GM13977 (cell line): ENCODE measurements at regions not wholly inside any gene's neighbourhood (a gene's known extent, or its start where the extent isn't known, plus 50 kb on each side); places are given as distances from the start of the nearest gene placed in this dataset.

Experiments
- DNase-seq: peaks from one replicate; pipeline ENCODE4 v3.0.0; 2012; ENCODE audit warnings: low spot score
- in situ Hi-C: fragments of 300-500 bp; cut with MboI; formaldehyde crosslinking; loops from one replicate; pipeline ENCODE4 v1.12.0; 2022; ENCODE audit warnings: low sequenced_read_pairs, low pct_unique_long_range_greater_than_20kb, mixed read lengths, inconsistent platforms; ENCODE audit not compliant: unreplicated experiment
- TF ChIP-seq, protein P1 (sequence below): IDR thresholded peaks from 2 replicates; pipeline ENCODE4 v1.5.1; 2012; ENCODE audit warnings: mild to moderate bottlenecking, control low read depth; ENCODE audit not compliant: insufficient read depth; ENCODE audit errors: extremely low read depth, missing control alignments

DNA sequence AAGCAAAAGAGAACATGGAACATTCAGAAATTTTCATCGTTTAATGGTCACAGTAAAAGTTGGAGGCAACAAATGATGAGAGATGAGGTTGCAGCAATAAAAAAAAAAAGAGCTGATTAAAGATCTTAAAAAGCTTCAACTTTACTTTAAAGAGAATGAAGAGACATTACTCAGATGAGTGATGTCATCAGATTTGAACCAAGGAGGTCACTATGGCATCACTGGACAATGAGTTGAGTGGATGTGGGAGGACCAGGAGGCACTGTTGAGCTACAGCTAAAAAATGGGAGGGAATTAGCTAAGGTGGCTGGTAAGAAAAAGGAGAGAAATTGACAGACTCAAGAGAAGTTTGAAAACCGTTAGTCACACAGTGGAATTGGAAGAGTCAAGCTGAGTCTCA, 138.4 kb downstream of the SST start:
- in situ Hi-C loops = no loop called here
- no peak for DNase-seq
- TF ChIP-seq, protein P1, sequence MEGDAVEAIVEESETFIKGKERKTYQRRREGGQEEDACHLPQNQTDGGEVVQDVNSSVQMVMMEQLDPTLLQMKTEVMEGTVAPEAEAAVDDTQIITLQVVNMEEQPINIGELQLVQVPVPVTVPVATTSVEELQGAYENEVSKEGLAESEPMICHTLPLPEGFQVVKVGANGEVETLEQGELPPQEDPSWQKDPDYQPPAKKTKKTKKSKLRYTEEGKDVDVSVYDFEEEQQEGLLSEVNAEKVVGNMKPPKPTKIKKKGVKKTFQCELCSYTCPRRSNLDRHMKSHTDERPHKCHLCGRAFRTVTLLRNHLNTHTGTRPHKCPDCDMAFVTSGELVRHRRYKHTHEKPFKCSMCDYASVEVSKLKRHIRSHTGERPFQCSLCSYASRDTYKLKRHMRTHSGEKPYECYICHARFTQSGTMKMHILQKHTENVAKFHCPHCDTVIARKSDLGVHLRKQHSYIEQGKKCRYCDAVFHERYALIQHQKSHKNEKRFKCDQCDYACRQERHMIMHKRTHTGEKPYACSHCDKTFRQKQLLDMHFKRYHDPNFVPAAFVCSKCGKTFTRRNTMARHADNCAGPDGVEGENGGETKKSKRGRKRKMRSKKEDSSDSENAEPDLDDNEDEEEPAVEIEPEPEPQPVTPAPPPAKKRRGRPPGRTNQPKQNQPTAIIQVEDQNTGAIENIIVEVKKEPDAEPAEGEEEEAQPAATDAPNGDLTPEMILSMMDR = no peak

DNA sequence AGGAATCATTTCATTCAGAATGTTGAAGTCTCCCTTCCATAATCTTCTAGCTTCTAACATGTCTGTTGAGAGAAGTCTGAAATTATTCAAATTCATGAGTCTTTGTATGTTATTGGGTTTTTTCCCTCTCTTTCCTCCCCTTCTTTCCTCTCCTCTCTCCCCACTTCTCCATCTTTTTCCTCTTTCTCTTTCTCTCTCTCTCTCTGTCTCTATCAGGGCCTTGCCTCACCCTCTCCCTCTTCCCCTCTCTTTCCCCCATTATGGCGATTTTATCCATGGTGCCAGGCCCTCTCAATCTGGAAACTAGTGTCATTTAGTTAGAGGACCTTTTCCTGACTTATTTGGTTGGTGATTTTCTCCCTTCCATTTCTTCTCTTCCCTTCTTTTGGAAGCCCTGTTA, 147.3 kb downstream of the SST start:
- in situ Hi-C loops = no loop called here
- no peak for DNase-seq
- TF ChIP-seq, protein P1 = no peak

DNA sequence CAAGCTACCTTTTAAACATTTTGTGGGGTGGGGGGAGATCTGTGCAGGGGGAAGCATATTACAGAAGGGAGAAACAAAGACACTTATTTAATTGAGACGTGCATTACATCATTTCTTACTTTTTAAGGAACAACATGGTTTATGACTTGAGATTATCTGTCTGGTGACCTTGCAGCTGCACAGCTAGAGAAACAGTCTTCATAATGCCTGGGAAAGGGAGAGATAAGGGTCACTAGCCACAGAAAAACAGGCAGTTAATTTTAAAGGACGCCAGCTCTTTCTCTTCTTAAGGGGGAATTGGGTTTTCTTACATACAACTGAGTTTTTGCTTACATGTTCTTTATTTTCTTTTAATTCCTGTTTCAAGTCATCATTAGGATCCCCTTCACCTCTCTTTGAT, 147.9 kb downstream of the SST start:
- in situ Hi-C loops = no loop called here
- DNase-seq = no peak
- TF ChIP-seq, protein P1 = no peak

DNA sequence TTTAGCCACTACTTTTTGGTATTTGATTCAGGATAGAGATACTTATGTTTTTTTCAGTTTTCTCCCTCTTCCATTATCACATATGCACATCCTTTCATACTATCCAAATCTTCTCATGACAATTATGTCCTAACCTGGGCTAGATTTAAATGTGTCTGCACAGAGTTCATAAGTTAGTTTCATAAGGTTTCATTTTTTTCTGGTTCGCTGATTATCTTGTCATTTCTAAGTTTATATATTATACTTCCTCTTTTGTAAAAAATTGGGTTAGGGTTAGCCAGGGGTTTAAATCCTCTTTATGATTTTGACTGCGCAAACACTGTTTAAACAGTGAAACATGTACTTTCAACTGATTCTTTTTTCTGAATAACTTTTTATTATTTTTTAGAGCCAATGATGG, 148.6 kb downstream of the SST start:
- in situ Hi-C loops = no loop called here
- no peak for DNase-seq
- TF ChIP-seq, protein P1 = no peak

DNA sequence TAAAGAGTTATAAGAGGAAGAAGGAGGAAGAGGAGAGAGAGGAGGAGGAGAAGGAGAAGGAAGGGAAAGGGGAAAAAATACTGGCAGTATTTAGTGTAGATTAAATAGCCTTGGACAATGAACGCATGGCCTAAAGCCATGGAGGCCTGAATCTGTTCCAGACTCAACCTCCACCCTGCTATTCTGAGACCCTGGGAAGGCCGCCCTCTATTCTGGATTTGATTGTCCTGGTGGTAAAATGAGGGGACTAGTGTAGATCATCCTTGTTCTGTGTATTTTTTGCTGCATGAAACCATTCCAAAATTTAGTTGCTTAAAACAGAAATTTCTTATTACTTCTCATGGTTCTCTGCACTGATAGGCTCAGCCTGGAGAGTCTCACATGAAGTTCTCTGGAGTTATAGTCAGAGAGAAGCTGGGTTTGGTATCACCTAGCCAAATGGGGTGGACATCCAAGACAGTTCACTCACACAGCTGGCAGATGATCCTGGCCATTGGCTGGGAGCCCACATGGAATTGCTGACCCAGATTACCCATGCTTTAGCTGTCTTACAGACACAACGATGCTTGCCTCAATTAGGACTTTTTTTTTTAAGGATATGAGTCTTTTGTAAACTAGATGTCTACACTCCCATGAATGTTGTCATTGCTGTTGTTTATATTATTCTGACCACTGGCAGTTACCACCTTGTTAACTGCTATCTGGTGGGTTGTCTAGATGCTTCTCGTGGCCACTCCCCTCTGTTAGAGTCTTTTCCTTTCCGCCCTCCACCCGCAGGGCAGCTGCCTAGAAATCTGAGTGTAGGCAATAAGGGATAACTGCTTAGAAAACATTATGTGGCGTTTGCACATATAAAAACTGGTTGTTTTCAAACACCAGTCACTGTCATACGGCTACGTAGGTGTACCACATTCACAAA, 149.9 kb downstream of the SST start:
- TF ChIP-seq, protein P1 = no peak
- in situ Hi-C loops = no loop called here
- no peak for DNase-seq

DNA sequence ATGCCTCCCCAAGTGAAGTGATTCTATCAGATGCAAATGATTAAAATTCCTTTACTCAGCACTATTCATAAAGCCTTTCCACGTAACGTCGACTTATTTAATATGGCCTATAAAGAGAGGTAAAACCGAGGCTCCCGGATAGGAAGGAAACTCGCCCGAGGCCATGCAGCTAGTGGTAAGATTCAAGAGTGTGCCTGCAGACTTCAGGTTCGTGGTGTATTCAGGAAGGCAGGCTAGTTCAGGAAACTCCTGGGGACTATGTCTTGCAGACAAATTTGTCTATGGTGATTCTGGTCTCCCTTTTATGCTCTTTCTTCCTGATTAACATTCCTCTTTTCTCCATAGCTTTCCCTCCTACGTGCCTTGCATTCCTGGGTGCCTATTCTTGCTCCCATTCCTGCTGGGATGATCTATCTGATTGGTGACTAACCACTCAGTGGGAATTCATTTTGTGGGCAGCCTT, 150.7 kb downstream of the SST start:
- TF ChIP-seq, protein P1 = no peak
- in situ Hi-C loops = no loop called here
- no peak for DNase-seq

DNA sequence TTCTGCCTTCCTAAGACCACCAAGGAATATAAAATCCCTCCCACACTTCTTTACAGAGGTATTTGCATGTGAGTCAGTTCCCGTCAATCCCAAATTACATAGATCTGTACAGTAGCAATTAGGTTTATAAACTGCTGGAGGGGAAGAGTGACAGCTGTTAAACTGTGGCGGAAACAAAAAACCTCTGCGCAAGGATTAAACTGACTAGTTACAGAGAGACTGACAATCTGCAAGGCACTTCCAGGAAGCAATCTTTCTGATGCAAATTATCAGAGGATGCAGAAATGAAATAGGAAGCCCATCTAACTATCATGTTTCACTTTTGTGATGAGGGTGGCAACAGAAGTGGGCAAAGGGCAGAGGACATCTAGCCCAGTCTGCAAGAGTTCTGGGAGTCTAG, 150.4 kb downstream of the RTP4 start:
- TF ChIP-seq, protein P1 = no peak
- in situ Hi-C loops = no loop called here
- DNase-seq = no peak
